ENCODE measurements at regions not wholly inside any gene's neighbourhood (a gene's known extent, or its start where the extent isn't known, plus 50 kb on each side); places are given as distances from the start of the nearest gene placed in this dataset.
A peak's percentile ranks its signal among the peaks of the same experiment; 100 is the strongest.

- no peak for DNase-seq
Observed at GRCh38 chr10:113967126-113967525, 76.5 kb upstream of the ADRB1 start.

DNA sequence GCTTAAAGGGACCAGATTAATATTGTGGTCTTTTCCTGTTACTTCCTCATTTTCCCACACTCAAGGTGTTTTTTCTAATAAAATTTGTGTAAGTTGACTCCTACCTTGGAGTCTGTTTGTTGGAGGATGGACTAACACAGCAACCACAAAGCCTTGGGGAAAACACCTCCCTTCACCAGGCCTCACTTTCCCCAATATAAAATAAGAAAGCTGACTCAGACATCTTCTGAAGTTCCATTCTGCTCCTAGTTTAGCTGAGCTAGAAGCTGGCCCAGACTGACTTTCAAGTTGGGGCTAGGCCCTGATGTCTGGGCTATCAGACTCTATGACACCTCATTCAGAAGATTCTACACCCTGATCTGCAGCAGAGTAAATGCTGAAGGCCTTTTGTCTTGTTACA is 73.0 kb upstream of the ADRB1 start:
- no peak for DNase-seq

DNA sequence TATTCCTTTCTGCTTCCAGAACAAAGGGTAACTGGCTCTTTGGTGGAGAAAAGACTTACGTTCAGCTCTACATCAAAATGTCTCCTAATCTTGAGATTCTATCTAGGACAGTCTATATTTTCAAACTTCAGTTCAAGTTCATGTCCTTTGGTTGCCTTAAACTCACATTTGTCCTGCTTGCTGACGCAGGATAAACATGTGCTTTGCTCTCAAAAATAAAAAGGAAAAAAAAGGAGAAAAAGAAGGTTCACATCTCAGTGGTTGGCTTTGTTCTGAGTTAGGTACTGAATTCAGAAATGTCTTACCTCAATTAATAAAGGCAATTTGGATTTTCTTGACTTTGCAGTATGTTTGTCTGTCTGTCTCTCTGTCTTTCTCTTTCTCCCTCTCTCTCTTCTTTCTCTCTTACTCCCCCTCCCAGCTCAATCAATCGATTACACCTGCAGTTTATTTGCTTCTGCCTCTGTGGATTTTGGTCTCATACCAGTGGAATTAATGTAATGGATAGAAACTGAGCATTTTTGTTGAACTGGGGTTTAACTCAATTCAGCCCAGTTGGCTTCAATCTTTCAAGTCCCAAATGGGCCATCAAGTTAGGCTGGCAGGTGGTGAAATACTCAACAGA is 72.2 kb upstream of the ADRB1 start:
- DNase-seq, result no peak

GRCh38 chr10:113977174-113977573 is 66.5 kb upstream of the ADRB1 start:
- no peak for DNase-seq

DNA sequence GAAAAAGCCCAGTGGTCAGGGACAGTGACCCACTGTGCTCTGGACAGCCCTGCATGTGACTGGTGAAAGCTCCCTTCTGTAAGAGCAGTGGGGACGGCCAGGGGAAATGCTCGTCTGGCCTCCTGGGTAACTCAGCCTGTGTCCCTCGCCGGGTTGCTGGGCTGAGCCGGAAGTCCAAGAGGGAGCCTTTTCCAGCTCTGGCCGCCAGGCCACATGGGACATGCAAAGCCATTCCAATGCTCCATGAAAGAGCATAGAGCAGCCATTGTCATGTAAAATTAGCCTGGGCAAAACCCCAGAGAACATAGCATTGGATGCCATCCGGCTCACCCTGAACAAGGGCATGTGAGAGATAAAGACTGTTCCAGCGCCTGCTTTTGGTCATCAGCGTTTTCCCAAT is 64.9 kb upstream of the ADRB1 start:
- no peak for DNase-seq

- no peak for DNase-seq
Observed at GRCh38 chr10:113979409-113979808, 64.3 kb upstream of the ADRB1 start.

DNA sequence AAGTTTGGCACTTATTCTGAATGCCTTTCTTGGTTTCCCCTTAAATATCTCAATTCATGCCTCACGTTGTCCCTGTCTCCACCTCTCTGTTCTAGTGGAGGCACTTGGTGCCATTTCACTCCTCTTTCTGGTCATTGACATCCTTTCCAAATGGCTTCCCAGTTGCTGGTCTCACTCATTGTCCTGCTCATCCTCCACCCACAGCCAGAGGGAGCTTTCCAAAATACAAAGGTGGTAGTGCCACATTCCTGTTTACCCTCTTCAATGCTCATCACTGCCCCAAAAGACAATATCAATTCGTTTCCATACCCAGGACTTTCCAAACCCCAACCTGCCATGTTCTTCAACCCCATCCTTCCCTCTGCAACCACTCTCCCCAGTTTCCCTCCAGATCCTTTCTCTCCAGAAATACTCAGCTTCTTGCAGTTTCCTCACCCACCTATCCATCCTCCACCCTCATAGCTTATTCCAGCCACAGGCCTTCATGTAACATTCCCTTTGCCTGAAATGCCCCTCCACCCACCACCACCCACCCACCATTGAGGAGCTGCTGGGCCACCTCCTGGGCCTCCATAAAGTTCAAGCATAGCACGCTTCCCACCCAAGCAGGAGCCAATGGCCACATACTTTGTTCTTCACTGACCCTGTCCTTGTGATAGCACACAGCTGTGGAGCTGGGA is 63.1 kb upstream of the ADRB1 start:
- peak; percentile 26 for DNase-seq

DNA sequence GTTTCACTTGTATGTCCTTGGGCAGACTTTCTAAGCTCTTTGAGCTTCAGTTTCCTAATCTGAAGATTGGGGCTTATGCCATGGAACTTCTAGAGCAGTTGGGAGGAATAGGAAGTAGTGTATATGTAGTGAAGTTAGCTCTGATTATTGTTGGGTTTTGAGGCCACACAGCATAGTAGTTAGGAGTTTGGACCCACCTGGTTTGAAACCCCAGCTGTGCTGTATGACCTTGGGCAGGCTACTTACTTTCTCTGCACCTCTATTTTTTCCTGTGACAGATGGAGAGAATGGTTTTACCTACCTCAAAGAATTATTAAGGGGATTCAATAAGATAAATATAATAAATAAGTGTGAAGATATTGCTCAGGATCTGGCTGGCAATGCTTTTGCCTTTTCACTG is 61.4 kb upstream of the ADRB1 start:
- no peak for DNase-seq

GRCh38 chr10:113982769-113983168 is 60.9 kb upstream of the ADRB1 start:
- no peak for DNase-seq

GRCh38 chr10:113983552-113983951 is 60.1 kb upstream of the ADRB1 start:
- DNase-seq, result no peak

DNA sequence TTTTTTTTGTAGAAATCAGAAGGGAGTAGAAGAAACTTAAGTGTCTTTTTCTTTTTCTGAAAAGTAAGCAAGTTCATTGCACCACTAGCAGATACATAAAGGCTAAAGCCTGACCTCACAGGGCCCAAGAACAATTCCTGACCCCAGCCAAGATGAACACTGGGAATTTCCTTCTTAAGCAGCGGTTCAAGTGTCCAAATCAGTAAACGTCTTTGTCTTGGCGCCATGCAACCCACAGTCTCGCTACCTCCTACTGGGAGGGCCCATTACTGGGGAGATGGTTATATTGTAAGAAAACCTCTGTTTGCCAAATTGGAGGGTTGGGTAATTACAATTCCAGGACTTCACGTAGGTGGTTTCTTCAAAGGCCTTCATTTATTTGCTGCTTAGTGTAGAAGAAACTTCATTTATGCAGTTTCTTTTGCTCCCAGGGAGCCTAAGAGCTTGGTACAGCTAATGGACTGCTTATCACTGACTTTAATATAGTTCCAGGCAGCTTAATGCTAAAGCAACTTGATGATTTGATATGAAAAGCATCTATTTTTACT is 58.3 kb upstream of the ADRB1 start:
- no peak for DNase-seq

DNA sequence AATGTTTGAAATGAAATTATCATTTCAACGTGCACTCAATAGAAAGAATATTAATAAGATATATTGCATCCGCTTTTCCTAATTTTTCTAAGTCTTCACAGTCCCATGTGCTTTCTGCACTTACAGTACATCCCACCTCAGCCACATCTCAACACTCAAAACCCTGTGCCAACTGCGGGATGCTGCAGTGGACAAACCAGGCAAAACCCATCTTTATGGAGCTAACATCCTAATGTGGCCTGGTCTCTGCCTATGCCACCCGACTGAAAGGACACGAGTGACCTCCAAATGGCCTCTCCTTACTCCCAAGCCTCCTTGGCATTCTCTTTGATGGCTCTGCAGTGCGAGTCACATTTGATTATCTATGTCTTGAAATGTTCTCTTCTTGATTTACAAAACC is 57.4 kb upstream of the ADRB1 start:
- DNase-seq, result no peak

DNA sequence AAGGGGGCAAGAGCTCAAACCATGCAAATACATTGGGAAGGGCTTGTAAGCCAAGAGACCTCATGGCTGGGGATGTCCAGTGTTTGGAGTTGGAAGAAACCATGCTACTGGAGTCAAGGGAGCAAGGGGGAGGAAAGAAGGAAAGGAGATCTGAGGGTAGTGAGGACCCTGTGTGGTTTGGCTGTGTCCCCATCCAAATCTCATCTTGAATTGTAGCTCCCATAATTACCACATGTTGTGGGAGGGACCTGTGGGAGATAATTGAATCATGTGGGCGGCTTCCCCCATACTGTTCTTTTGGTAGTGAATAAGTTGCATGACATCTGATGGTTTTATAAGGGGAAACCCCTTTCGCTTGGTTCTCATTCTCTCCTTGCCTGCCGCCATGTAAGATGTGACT is 56.5 kb upstream of the ADRB1 start:
- peak; percentile 12 for DNase-seq

DNA sequence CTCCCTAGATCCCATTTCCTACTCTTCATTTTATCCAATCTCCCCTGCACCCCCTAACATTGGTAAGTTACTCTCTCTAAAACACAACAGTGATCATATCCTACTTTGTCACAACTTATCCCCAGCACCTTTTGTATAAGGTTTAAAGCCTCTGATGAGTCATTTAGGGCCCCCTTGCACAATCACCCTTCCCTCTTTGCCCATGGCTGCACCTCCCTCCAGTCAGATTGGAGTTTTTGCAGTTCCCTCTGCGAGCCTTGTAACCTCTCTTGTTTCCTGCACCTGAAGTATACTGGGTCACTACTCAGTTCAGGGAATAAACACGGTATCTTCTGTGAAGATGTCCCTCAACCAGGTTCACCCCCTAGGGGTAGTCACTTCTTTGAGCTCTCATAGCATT is 55.9 kb upstream of the ADRB1 start:
- DNase-seq, result peak; percentile 57

DNA sequence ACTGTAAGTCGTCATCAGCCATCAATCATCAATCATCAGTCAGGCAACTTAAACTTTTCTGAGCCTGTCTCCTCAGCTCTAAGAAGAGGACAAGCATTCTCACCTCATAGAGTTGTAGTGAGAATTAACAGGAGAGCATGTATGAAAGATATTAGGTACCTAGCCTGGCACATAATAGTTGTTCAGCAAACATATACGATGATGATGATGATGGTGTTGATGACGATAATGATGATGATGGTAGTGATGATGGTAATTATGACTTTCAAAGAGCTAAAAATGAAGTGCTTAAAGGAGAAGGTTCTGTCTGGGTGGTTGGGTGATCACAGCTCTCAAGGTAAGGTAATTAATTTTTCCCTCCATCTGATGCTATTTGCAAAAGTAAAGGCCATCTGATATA is 55.1 kb upstream of the ADRB1 start:
- DNase-seq, result no peak

DNA sequence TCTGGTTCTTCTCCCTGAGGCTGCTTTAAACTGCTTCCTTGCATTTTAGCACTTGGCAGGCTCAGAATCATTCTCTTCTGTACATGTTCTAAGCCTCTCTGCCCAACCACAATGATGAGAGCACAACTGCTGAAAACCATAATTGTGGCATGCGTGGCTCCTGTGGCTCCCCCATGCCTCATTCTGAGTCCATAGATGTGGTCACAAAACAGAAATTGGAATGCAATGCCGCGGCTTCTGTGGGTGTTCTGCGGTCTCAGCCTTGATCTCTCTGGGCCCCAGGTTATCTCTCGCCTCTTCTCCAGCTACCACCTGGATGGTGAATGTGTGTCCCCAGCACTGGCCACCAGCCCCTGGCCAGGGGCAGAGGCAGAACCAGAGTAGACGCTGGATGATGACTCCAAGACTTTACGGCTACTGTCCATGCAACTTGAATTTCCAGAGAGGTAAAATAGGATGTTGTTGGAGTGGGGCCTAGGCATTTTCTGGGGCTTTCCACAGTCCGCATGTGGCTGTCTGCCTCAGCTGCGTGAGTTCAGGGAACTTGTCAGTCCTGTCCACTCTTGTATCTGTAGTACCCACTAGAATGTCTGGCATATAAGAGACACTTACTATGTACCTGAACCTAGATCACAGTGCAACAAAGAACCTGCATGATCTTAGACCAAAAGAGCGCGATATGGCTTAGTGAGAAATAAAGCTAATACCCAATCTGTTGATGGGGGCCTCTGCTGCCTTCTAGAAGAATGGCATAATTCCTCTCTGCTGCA is 52.4 kb upstream of the ADRB1 start:
- no peak for DNase-seq

DNA sequence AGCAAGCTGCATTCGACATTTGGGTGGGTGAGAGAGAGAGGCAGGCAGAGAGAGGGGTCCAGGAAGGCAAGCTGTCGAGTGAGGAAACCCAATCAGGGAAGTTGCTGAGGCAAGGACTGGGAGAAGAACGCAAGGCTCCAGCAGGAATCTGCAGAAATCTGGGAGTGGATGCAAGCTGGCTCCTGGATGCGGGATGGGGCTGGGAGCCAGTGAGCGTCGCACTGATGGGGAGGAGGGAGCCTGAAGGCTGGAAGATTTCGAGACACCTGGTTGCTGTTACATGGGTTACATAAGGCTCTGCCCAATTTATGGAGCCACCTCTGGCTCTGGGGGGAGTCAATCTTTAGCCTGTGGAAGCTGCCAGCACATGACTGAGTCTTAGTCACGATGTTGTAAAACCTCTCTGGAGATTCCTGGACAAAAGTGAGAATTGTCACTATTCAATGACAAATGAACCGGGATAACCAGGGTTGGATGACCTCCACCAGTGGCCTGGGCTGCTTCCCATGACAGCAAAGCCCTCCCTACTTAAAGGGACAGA is 51.1 kb upstream of the ADRB1 start:
- no peak for DNase-seq

DNA sequence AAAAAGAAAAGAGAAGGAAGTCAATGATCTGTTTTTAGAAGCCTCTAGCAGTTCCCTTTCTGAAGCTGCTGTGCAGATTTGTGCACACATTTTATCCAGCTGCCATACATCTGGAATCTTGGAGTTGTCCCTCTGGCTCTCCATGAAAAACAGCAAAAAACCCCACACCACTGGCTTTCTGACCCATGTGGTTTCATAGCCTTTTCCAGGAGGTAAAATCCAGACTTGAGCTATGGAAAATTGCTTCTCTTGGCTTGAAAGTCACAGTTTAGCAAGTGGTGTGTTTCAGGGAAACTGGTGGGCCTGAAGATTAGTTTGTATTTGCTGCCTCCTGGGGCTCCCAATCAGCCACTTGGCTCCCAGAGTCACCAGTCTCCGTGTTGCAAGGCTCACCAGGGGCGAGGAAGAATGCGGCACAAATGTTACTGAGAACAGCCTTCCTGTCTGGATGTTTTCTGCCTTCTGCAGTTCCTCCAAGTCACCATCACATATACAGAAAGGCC is 50.1 kb upstream of the ADRB1 start:
- no peak for DNase-seq

Data from OCI-M1 (cell line).